PC-3 (cell line): ENCODE measurements at regions not wholly inside any gene's neighbourhood (a gene's known extent, or its start where the extent isn't known, plus 50 kb on each side); places are given as distances from the start of the nearest gene placed in this dataset.

Source experiments
- ATAC-seq: fragments of 200-7000 bp; cut with Tn5 transposase; 2 replicates; pipeline ENCODE4 v1.9.1; 2020; ENCODE audit warnings: mild to moderate bottlenecking, moderate library complexity
- BruUV-seq: library from RNA; stranded (reverse); fragments of 400-500 nt; replicated peaks from 2 replicates; lab custom pipeline; 2021; lab: Mats Ljungman, UMichigan
- CTCF ChIA-PET: fragments of 300-600 bp; sonication (Branson Sonifier 250); formaldehyde crosslinking; loops from one replicate; lab custom pipeline; 2022; ENCODE audit warnings: antibody characterized with exemption; lab: Charles Lee
- POLR2A ChIA-PET: fragments of 300-600 bp; sonication (Branson Sonifier 250); formaldehyde crosslinking; loops from one replicate; lab custom pipeline; 2022; ENCODE audit warnings: antibody characterized with exemption; ENCODE audit not compliant: unreplicated experiment; lab: Charles Lee
- DNase-seq: peaks from one replicate; pipeline ENCODE4 v3.0.0-alpha.2; 2015
- H2AFZ ChIP-seq: fragments of 300-600 bp; sonication (generic); 2 replicates; pipeline ENCODE4 v1.6.0; 2016; ENCODE audit warnings: antibody characterized with exemption, low read length
- H3F3A ChIP-seq: fragments of 300-600 bp; sonication (generic); one replicate; pipeline ENCODE4 v1.6.0; 2017; ENCODE audit warnings: antibody characterized with exemption, low read length, control low read depth, mild to moderate bottlenecking; ENCODE audit not compliant: unreplicated experiment
- H3K27ac ChIP-seq: fragments of 300-600 bp; sonication (generic); 2 replicates; pipeline ENCODE4 v1.5.1; 2016; ENCODE audit warnings: mild to moderate bottlenecking, low read length
- H3K27me3 ChIP-seq: fragments of 300-600 bp; sonication (generic); 2 replicates; pipeline ENCODE4 v1.6.1; 2016; ENCODE audit warnings: low read length, mixed read lengths
- H3K36me3 ChIP-seq: fragments of 300-600 bp; sonication (generic); 2 replicates; pipeline ENCODE4 v1.6.1; 2016; ENCODE audit warnings: low read depth, mixed run types, low read length, mixed read lengths
- H3K4me1 ChIP-seq: fragments of 300-600 bp; sonication (generic); 2 replicates; pipeline ENCODE4 v1.5.1; 2016; ENCODE audit warnings: low read length; ENCODE audit not compliant: insufficient read depth
- H3K4me2 ChIP-seq: fragments of 300-600 bp; sonication (generic); 2 replicates; pipeline ENCODE4 v1.6.0; 2016; ENCODE audit warnings: low read length
- H3K4me3 ChIP-seq: fragments of 300-600 bp; sonication (generic); 2 replicates; pipeline ENCODE4 v1.5.1; 2016; ENCODE audit warnings: mild to moderate bottlenecking, low read length, mixed read lengths
- H3K79me2 ChIP-seq: fragments of 300-600 bp; sonication (generic); 2 replicates; pipeline ENCODE4 v1.6.1; 2017; ENCODE audit warnings: low read length, mixed read lengths
- H3K9ac ChIP-seq: fragments of 300-600 bp; sonication (generic); 2 replicates; pipeline ENCODE4 v1.6.0; 2016; ENCODE audit warnings: mild to moderate bottlenecking, low read length
- H3K9me2 ChIP-seq: fragments of 300-600 bp; sonication (generic); replicated peaks from 2 replicates; pipeline ENCODE4 v1.6.1; 2016; ENCODE audit warnings: mixed run types, low read length, mixed read lengths
- H3K9me3 ChIP-seq: fragments of 300-600 bp; sonication (generic); 2 replicates; pipeline ENCODE4 v1.6.1; 2016; ENCODE audit warnings: low read length, mixed read lengths
- H4K20me1 ChIP-seq: fragments of 300-600 bp; sonication (generic); 2 replicates; pipeline ENCODE4 v1.6.1; 2016; ENCODE audit warnings: low read length, mixed read lengths
- EZH2 ChIP-seq: fragments of 300-600 bp; sonication (generic); IDR thresholded peaks from one replicate; pipeline ENCODE4 v1.6.1; 2017; ENCODE audit warnings: antibody characterized with exemption, mild to moderate bottlenecking, low read length; ENCODE audit not compliant: unreplicated experiment
- EZH2phosphoT487 ChIP-seq: fragments of 300-600 bp; sonication (generic); IDR thresholded peaks from 2 replicates; pipeline ENCODE4 v1.6.1; 2018; ENCODE audit warnings: mild to moderate bottlenecking, antibody characterized with exemption, low read length, borderline replicate concordance
- intact Hi-C: fragments of 100-400 bp; cut with micrococcal nuclease; formaldehyde crosslinking; loops from 2 replicates; pipeline ENCODE4 v1.9.0; 2023
- TF ChIP-seq, protein P1 (sequence below): fragments of 300-600 bp; sonication (generic); conservative IDR thresholded peaks from 2 replicates; pipeline ENCODE4 v1.5.1; 2017; ENCODE audit warnings: antibody characterized with exemption, low read depth, mild to moderate bottlenecking, low read length

DNA sequence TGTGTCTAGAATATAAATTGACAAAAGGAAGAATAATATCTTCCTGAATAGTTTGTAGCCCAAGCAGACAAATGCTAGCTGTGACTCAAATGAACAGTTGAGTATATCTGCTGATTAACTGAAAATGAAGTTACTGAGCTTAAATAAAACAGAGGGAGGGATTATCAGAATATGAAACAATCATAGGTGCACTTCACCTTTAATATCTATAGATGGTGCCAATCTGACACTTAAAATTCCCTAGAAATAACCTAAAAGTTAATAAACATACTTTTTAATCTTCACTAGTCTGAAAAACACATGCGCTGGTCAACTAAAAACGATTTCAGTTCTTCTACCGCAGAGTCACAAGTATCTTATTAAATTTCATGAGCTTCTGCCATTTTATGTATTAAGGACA is 280.8 kb upstream of the RASA1 start:
- ChIA-PET CTCF (interaction anchor here (0.6 to 1.2 kb wide), 12 partner anchors 13 to 911 kb away, joined by 3 to 6 read pairs (median 4); partner anchors contain the start of gene RASA1), POLR2A (no interaction called here)
- Histone ChIP-seq H3K79me2 (no peaks in the 10 kb centered on the region), H3K9me3 (no peaks in the 10 kb centered on the region), H3F3A (no peaks in the 10 kb centered on the region), H2AFZ (0 out of 2 replicates have a peak overlapping the region, but pooled peaks have one; percentile 6), H3K4me1 (no peaks in the 10 kb centered on the region), H3K4me2 (no peak overlapping the region), H4K20me1 (no peaks in the 10 kb centered on the region), H3K27me3 (no peaks in the 10 kb centered on the region), H3K27ac (no peak overlapping the region), H3K9ac (no peak overlapping the region), H3K9me2 (no peaks in the 10 kb centered on the region), H3K36me3 (no peaks in the 10 kb centered on the region), H3K4me3 (no peak overlapping the region)
- ATAC-seq (peak; percentile 63), DNase-seq (peak; percentile 53)
- no TSS peak for BruUV-seq
- no peak for TF ChIP-seq EZH2phosphoT487
- TF ChIP-seq, protein P1, sequence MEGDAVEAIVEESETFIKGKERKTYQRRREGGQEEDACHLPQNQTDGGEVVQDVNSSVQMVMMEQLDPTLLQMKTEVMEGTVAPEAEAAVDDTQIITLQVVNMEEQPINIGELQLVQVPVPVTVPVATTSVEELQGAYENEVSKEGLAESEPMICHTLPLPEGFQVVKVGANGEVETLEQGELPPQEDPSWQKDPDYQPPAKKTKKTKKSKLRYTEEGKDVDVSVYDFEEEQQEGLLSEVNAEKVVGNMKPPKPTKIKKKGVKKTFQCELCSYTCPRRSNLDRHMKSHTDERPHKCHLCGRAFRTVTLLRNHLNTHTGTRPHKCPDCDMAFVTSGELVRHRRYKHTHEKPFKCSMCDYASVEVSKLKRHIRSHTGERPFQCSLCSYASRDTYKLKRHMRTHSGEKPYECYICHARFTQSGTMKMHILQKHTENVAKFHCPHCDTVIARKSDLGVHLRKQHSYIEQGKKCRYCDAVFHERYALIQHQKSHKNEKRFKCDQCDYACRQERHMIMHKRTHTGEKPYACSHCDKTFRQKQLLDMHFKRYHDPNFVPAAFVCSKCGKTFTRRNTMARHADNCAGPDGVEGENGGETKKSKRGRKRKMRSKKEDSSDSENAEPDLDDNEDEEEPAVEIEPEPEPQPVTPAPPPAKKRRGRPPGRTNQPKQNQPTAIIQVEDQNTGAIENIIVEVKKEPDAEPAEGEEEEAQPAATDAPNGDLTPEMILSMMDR = peak; percentile 69
- intact Hi-C loops = loop anchor here (1.0 to 5.0 kb wide), 2 partner anchors 26 to 415 kb away; no protein-coding TSS in a partner anchor

DNA sequence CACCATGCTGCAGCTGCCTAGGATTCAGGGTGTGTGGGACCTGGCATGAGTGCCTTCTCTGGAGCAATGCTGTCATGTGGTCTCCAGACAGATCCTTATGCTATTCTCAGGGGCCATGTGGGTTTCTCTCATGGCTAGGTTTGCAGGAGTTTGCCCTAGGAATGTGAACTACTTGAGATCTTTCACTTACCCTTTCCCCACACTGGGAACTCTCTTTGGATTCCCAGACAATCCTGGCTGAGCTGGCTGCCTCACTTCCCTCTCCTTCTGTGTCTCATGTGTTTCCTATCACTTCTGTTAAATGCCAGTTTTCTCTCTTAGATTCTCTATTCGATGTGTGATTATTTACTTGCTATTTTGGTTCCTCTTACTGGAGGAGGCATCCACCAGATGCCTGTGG is 270.2 kb upstream of the RASA1 start:
- no peaks in the 10 kb centered on the region for H4K20me1 ChIP-seq
- H3K27ac ChIP-seq = no peak overlapping the region
- no TSS peak for BruUV-seq
- no peaks in the 10 kb centered on the region for H3K79me2 ChIP-seq
- H3K9me2 ChIP-seq = no peaks in the 10 kb centered on the region
- DNase-seq = no peak
- no peak overlapping the region for H2AFZ ChIP-seq
- no peak overlapping the region for H3K9ac ChIP-seq
- no peaks in the 10 kb centered on the region for H3K36me3 ChIP-seq
- CTCF ChIA-PET = interaction anchor here (0.6 kb wide), 1 partner anchor 65 kb away, joined by 9 read pairs; no protein-coding TSS in a partner anchor
- H3F3A ChIP-seq = no peaks in the 10 kb centered on the region
- intact Hi-C loops = no loop called here
- no peaks in the 10 kb centered on the region for H3K4me1 ChIP-seq
- no peaks in the 10 kb centered on the region for H3K27me3 ChIP-seq
- H3K9me3 ChIP-seq = no peaks in the 10 kb centered on the region
- no peak overlapping the region for H3K4me3 ChIP-seq
- POLR2A ChIA-PET = no interaction called here
- TF ChIP-seq, protein P1 = no peak
- TF ChIP-seq EZH2phosphoT487 = no peak
- TF ChIP-seq EZH2 = no peak
- H3K4me2 ChIP-seq = no peak overlapping the region
- no peak for ATAC-seq

DNA sequence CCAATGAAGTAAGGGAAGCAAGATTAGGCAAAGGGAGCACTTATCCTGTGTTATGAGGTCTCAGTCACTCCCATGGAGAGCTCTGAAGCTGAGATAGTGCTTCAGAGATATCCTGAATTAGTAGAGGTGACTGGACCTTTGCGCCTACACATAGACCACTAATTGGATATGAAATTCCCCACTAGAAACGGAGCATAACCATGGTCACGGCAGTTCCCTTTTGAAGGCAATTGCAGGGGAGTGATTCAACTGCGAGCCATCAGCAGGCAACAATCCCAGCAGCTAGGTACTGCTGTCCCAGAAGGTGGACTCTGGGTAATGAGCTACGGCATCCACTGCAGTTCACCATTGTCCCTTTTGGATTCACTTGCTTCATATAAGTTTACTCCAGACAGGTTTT is 267.7 kb upstream of the RASA1 start:
- H3K27me3 ChIP-seq = no peaks in the 10 kb centered on the region
- no peaks in the 10 kb centered on the region for H3F3A ChIP-seq
- H3K36me3 ChIP-seq = no peaks in the 10 kb centered on the region
- DNase-seq (peak; percentile 44), ATAC-seq (peak; percentile 59; the same call in 1 of the 2 replicates)
- TF ChIP-seq EZH2 (no peak), EZH2phosphoT487 (no peak)
- TF ChIP-seq, protein P1 = no peak
- BruUV-seq = no TSS peak
- no peaks in the 10 kb centered on the region for H3K9me2 ChIP-seq
- intact Hi-C loops = no loop called here
- no peak overlapping the region for H3K4me3 ChIP-seq
- ChIA-PET CTCF (interaction anchor here (0.5 to 0.7 kb wide), 3 partner anchors 9 to 400 kb away, joined by 3 read pairs; no protein-coding TSS in a partner anchor), POLR2A (no interaction called here)
- no peak overlapping the region for H3K27ac ChIP-seq
- peak overlapping the region; percentile 7; the same call in 1 of the 2 replicates for H2AFZ ChIP-seq
- H4K20me1 ChIP-seq = no peaks in the 10 kb centered on the region
- H3K4me1 ChIP-seq = peaks cover 10% of the 10 kb centered on the region
- no peaks in the 10 kb centered on the region for H3K9me3 ChIP-seq
- no peak overlapping the region for H3K4me2 ChIP-seq
- no peak overlapping the region for H3K9ac ChIP-seq
- no peaks in the 10 kb centered on the region for H3K79me2 ChIP-seq
